Mesodermal cell (in vitro differentiated cells): ENCODE measurements at regions not wholly inside any gene's neighbourhood (a gene's known extent, or its start where the extent isn't known, plus 50 kb on each side); places are given as distances from the start of the nearest gene placed in this dataset.

Experiments
- H3K27ac ChIP-seq: 2 replicates; pipeline ENCODE4 v1.7.0; 2013; ENCODE audit warnings: mild to moderate bottlenecking, low read depth, low read length, moderate library complexity; ENCODE audit not compliant: severe bottlenecking
- H3K36me3 ChIP-seq: 2 replicates; pipeline ENCODE4 v1.7.1; 2013; ENCODE audit warnings: mild to moderate bottlenecking, low read length, moderate library complexity; ENCODE audit not compliant: control insufficient read depth, insufficient read depth
- H3K4me1 ChIP-seq: one replicate; pipeline ENCODE4 v1.7.1; 2013; ENCODE audit warnings: mild to moderate bottlenecking, low read length; ENCODE audit not compliant: insufficient read depth, control insufficient read depth, poor library complexity, severe bottlenecking
- H3K4me3 ChIP-seq: 2 replicates; pipeline ENCODE4 v1.7.0; 2013; ENCODE audit warnings: low read length, control low read depth, mild to moderate bottlenecking; ENCODE audit not compliant: insufficient read depth, poor library complexity, severe bottlenecking; ENCODE audit errors: extremely low read depth
- H3K9me3 ChIP-seq: 2 replicates; pipeline ENCODE4 v1.7.1; 2013; ENCODE audit warnings: mild to moderate bottlenecking, low read length, moderate library complexity; ENCODE audit not compliant: control insufficient read depth
- WGBS, 2 experiments: methylation state at CpG; one replicate each; pipeline ENCODE4 v1.1.5; 2013; ENCODE audit warnings: missing lambda C conversion rate in 2 of 2; ENCODE audit not compliant: insufficient coverage in 2 of 2; 5-methylcytosine and 5-hydroxymethylcytosine counted together

GRCh38 chr14:35988972-35989690 lies 163.0 kb downstream of the BRMS1L start:
- WGBS, 2 experiments = 91 to 96% methylated on average over 9 to 11 of the region's 12 CpGs
- Histone ChIP-seq H3K27ac (no peak overlapping the region), H3K4me1 (peaks cover 6% of the 10 kb centered on the region), H3K4me3 (no peak overlapping the region), H3K36me3 (no peaks in the 10 kb centered on the region), H3K9me3 (no peaks in the 10 kb centered on the region)

- WGBS, 2 experiments = 94 to 100% methylated on average over 4 to 6 of the region's 7 CpGs
- no peaks in the 10 kb centered on the region for H3K9me3 ChIP-seq
- peaks cover 6% of the 10 kb centered on the region for H3K4me1 ChIP-seq
- no peak overlapping the region for H3K27ac ChIP-seq
- no peak overlapping the region for H3K4me3 ChIP-seq
- H3K36me3 ChIP-seq = no peaks in the 10 kb centered on the region
These were observed 162.4 kb downstream of the BRMS1L start for GRCh38 chr14:35988550-35988949.

- peaks cover 6% of the 10 kb centered on the region for H3K4me1 ChIP-seq
- no peaks in the 10 kb centered on the region for H3K36me3 ChIP-seq
- no peak overlapping the region for H3K27ac ChIP-seq
- H3K4me3 ChIP-seq = no peak overlapping the region
- H3K9me3 ChIP-seq = no peaks in the 10 kb centered on the region
- 86 to 100% methylated on average over 1 of the region's 3 CpGs for WGBS, 2 experiments
These were observed 161.6 kb downstream of the BRMS1L start for GRCh38 chr14:35987731-35988130.

GRCh38 chr14:35986219-35986573 lies 160.1 kb downstream of the BRMS1L start:
- Histone ChIP-seq H3K27ac (peak overlapping the region; percentile 37), H3K9me3 (no peaks in the 10 kb centered on the region), H3K4me3 (no peak overlapping the region), H3K4me1 (peaks cover 6% of the 10 kb centered on the region), H3K36me3 (no peaks in the 10 kb centered on the region)
- WGBS, 2 experiments = 100% methylated on average over 1 to 2 of the region's 2 CpGs

- WGBS, 2 experiments = no CpG with 5 or more reads among the region's 5 CpGs
- Histone ChIP-seq H3K27ac (peak overlapping the region; percentile 37), H3K9me3 (no peaks in the 10 kb centered on the region), H3K4me3 (no peak overlapping the region), H3K4me1 (peaks cover 6% of the 10 kb centered on the region), H3K36me3 (no peaks in the 10 kb centered on the region)
These were observed 159.5 kb downstream of the BRMS1L start for GRCh38 chr14:35985474-35986218.

- Histone ChIP-seq H3K4me3 (no peak overlapping the region), H3K9me3 (no peaks in the 10 kb centered on the region), H3K36me3 (no peaks in the 10 kb centered on the region), H3K4me1 (no peaks in the 10 kb centered on the region), H3K27ac (no peak overlapping the region)
- 72 to 77% methylated on average over 3 to 6 of the region's 6 CpGs for WGBS, 2 experiments
These were observed 153.4 kb downstream of the BRMS1L start for GRCh38 chr14:35979531-35979930.

- Histone ChIP-seq H3K27ac (no peak overlapping the region), H3K4me1 (no peaks in the 10 kb centered on the region), H3K36me3 (no peaks in the 10 kb centered on the region), H3K4me3 (no peak overlapping the region), H3K9me3 (no peaks in the 10 kb centered on the region)
- 89 to 100% methylated on average over 1 of the region's 6 CpGs for WGBS, 2 experiments
These were observed 152.4 kb downstream of the BRMS1L start for GRCh38 chr14:35978561-35978960.

GRCh38 chr14:35975814-35976213 lies 149.7 kb downstream of the BRMS1L start:
- H3K27ac ChIP-seq = no peak overlapping the region

GRCh38 chr14:35973770-35974169 lies 147.6 kb downstream of the BRMS1L start:
- no CpG with 5 or more reads among the region's 1 CpG for WGBS, 2 experiments

More at GRCh38 chr14:35975814-35976213, 149.7 kb downstream of the BRMS1L start:
- Histone ChIP-seq H3K4me1 (no peaks in the 10 kb centered on the region), H3K36me3 (no peaks in the 10 kb centered on the region), H3K9me3 (no peaks in the 10 kb centered on the region), H3K4me3 (no peak overlapping the region)
- no CpG with 5 or more reads among the region's 4 CpGs for WGBS, 2 experiments

GRCh38 chr14:35971965-35972630 lies 146.0 kb downstream of the BRMS1L start:
- no peaks in the 10 kb centered on the region for H3K9me3 ChIP-seq
- H3K27ac ChIP-seq = no peak overlapping the region
- WGBS, 2 experiments = 83 to 100% methylated on average over 1 of the region's 1 CpG
- no peaks in the 10 kb centered on the region for H3K36me3 ChIP-seq
- no peak overlapping the region for H3K4me3 ChIP-seq
- no peaks in the 10 kb centered on the region for H3K4me1 ChIP-seq

More at GRCh38 chr14:35973770-35974169, 147.6 kb downstream of the BRMS1L start:
- H3K27ac ChIP-seq = no peak overlapping the region
- H3K36me3 ChIP-seq = no peaks in the 10 kb centered on the region
- no peaks in the 10 kb centered on the region for H3K9me3 ChIP-seq
- no peak overlapping the region for H3K4me3 ChIP-seq
- H3K4me1 ChIP-seq = no peaks in the 10 kb centered on the region
